COLO829 (cell line): ENCODE measurements at regions not wholly inside any gene's neighbourhood (a gene's known extent, or its start where the extent isn't known, plus 50 kb on each side); places are given as distances from the start of the nearest gene placed in this dataset.
"Not testable (repeated sequence)": the region's sequence is repeated elsewhere in the genome, so short reads cannot be mapped to it uniquely, and the experiment has no call there.

Experiments
- DNase-seq: peaks from one replicate; pipeline ENCODE4 v3.0.0; 2012; ENCODE audit warnings: low spot score

GRCh38 chr3:89533275-89533674 lies 425.9 kb downstream of the EPHA3 start:
- no peak for DNase-seq

- DNase-seq: not testable (repeated sequence)
These were observed 447.2 kb downstream of the EPHA3 start for GRCh38 chr3:89554587-89554986.

- DNase-seq: no peak
These were observed 451.3 kb downstream of the EPHA3 start for GRCh38 chr3:89558711-89559110.

- no peak for DNase-seq
These were observed 453.1 kb downstream of the EPHA3 start for GRCh38 chr3:89560568-89560967.

- no peak for DNase-seq
These were observed 455.0 kb downstream of the EPHA3 start for GRCh38 chr3:89562373-89562772.

GRCh38 chr3:89565098-89565497 lies 457.7 kb downstream of the EPHA3 start:
- DNase-seq: no peak

- no peak for DNase-seq
These were observed 463.0 kb downstream of the EPHA3 start for GRCh38 chr3:89570465-89570864.

- DNase-seq: no peak
These were observed 463.9 kb downstream of the EPHA3 start for GRCh38 chr3:89571298-89571697.

GRCh38 chr3:89571707-89572106 lies 464.3 kb downstream of the EPHA3 start:
- DNase-seq: no peak

- no peak for DNase-seq
These were observed 464.8 kb downstream of the EPHA3 start for GRCh38 chr3:89572261-89572660.

- DNase-seq: no peak
These were observed 469.0 kb downstream of the EPHA3 start for GRCh38 chr3:89576417-89576816.

- DNase-seq: no peak
These were observed 470.5 kb downstream of the EPHA3 start for GRCh38 chr3:89577637-89578530.

- no peak for DNase-seq
These were observed 473.4 kb downstream of the EPHA3 start for GRCh38 chr3:89580859-89581258.

GRCh38 chr3:89584398-89584797 lies 477.0 kb downstream of the EPHA3 start:
- no peak for DNase-seq

- peak; percentile 79 for DNase-seq
These were observed 478.8 kb downstream of the EPHA3 start for GRCh38 chr3:89586256-89586655.

- DNase-seq: no peak
These were observed 479.3 kb downstream of the EPHA3 start for GRCh38 chr3:89586676-89587075.

- no peak for DNase-seq
These were observed 498.7 kb downstream of the EPHA3 start for GRCh38 chr3:89606151-89606550.

GRCh38 chr3:89612027-89612426 lies 504.6 kb downstream of the EPHA3 start:
- DNase-seq: no peak

GRCh38 chr3:89613241-89613640 lies 505.8 kb downstream of the EPHA3 start:
- DNase-seq: no peak

GRCh38 chr3:89617706-89618105 lies 510.3 kb downstream of the EPHA3 start:
- no peak for DNase-seq

GRCh38 chr3:89619263-89619662 lies 511.8 kb downstream of the EPHA3 start:
- DNase-seq: no peak

GRCh38 chr3:89622063-89622700 lies 514.8 kb downstream of the EPHA3 start:
- no peak for DNase-seq

- DNase-seq: no peak
These were observed 517.1 kb downstream of the EPHA3 start for GRCh38 chr3:89624494-89624893.

- no peak for DNase-seq
These were observed 518.5 kb downstream of the EPHA3 start for GRCh38 chr3:89625945-89626344.
